ENCODE measurements at regions not wholly inside any gene's neighbourhood (a gene's known extent, or its start where the extent isn't known, plus 50 kb on each side); places are given as distances from the start of the nearest gene placed in this dataset.
A peak's percentile ranks its signal among the peaks of the same experiment; 100 is the strongest.

- Histone ChIP-seq H3K4me2 (ENCODE audit: unreplicated experiment) (no peak overlapping the region), H4K20me1 (ENCODE audit: insufficient read depth) (no peaks in the 10 kb centered on the region), H3K79me2 (ENCODE audit: insufficient read depth) (no peaks in the 10 kb centered on the region), H3K4me3 (no peak overlapping the region), H3K4me1 (ENCODE audit: insufficient read depth) (peaks cover 10% of the 10 kb centered on the region), H3K36me3 (ENCODE audit: low read depth) (no peaks in the 10 kb centered on the region), H3K27ac (no peak overlapping the region), H3K9me3 (ENCODE audit: low read depth) (no peaks in the 10 kb centered on the region), H2AFZ (no peak overlapping the region), H3F3A (ENCODE audit: insufficient read depth) (peaks cover 1% of the 10 kb centered on the region; the same call in 1 of the 2 replicates), H3K9ac (no peak overlapping the region), H3K27me3 (replicated peaks; ENCODE audit: insufficient read depth) (no peaks in the 10 kb centered on the region), H3K9me2 (ENCODE audit: insufficient read depth) (no peaks in the 10 kb centered on the region)
- WGBS, 2 experiments (ENCODE audit: low coverage in 1 of 2, low lambda C conversion rate in 2 of 2, missing lambda C conversion rate in 2 of 2), result 70 to 74% methylated on average over 13 of the region's 13 CpGs
- peak; percentile 62 for DNase-seq
- TF ChIP-seq EZH2phosphoT487 (IDR thresholded peaks at IDR 0.05; ENCODE audit: insufficient read depth, low read depth) (no peak), EZH2 (IDR thresholded peaks at IDR 0.05; ENCODE audit: insufficient read depth, poor library complexity, severe bottlenecking) (no peak)
- in situ Hi-C loops (cut with MboI), result no loop called here
Observed at GRCh38 chr7:155198901-155199845, 98.5 kb upstream of the INSIG1 start.

GRCh38 chr7:155201325-155202087 is 96.2 kb upstream of the INSIG1 start:
- in situ Hi-C loops (cut with MboI), result no loop called here
- Histone ChIP-seq H3K4me3 (no peak overlapping the region), H3K79me2 (ENCODE audit: insufficient read depth) (no peaks in the 10 kb centered on the region), H3K4me2 (ENCODE audit: unreplicated experiment) (no peak overlapping the region), H3K9ac (no peak overlapping the region), H3K27ac (no peak overlapping the region), H3K27me3 (replicated peaks; ENCODE audit: insufficient read depth) (no peaks in the 10 kb centered on the region), H2AFZ (no peak overlapping the region), H3K9me2 (ENCODE audit: insufficient read depth) (no peaks in the 10 kb centered on the region), H4K20me1 (ENCODE audit: insufficient read depth) (no peaks in the 10 kb centered on the region), H3F3A (ENCODE audit: insufficient read depth) (0 out of 2 replicates have a peak, but pooled peaks cover under 1% of the 10 kb centered on the region), H3K9me3 (ENCODE audit: low read depth) (no peaks in the 10 kb centered on the region), H3K36me3 (ENCODE audit: low read depth) (no peaks in the 10 kb centered on the region), H3K4me1 (ENCODE audit: insufficient read depth) (peaks cover 21% of the 10 kb centered on the region)
- DNase-seq, result no peak
- 85 to 87% methylated on average over 17 of the region's 17 CpGs for WGBS, 2 experiments (ENCODE audit: low coverage in 1 of 2, low lambda C conversion rate in 2 of 2, missing lambda C conversion rate in 2 of 2)
- no peak for TF ChIP-seq EZH2 (IDR thresholded peaks at IDR 0.05; ENCODE audit: insufficient read depth, poor library complexity, severe bottlenecking)
- no peak for TF ChIP-seq EZH2phosphoT487 (IDR thresholded peaks at IDR 0.05; ENCODE audit: insufficient read depth, low read depth)

GRCh38 chr7:155202106-155202871 is 95.4 kb upstream of the INSIG1 start:
- no peak overlapping the region for H3K9ac ChIP-seq

More at GRCh38 chr7:155202106-155202871, 95.4 kb upstream of the INSIG1 start:
- H4K20me1 ChIP-seq (ENCODE audit: insufficient read depth), result no peaks in the 10 kb centered on the region
- no peak for TF ChIP-seq EZH2phosphoT487 (IDR thresholded peaks at IDR 0.05; ENCODE audit: insufficient read depth, low read depth)
- no peak for TF ChIP-seq EZH2 (IDR thresholded peaks at IDR 0.05; ENCODE audit: insufficient read depth, poor library complexity, severe bottlenecking)
- WGBS, 2 experiments (ENCODE audit: low coverage in 1 of 2, low lambda C conversion rate in 2 of 2, missing lambda C conversion rate in 2 of 2), result 90 to 94% methylated on average over 15 of the region's 15 CpGs
- no peaks in the 10 kb centered on the region for H3K9me3 ChIP-seq (ENCODE audit: low read depth)
- no peak overlapping the region for H3K27ac ChIP-seq
- H3K36me3 ChIP-seq (ENCODE audit: low read depth), result no peaks in the 10 kb centered on the region
- H3K4me3 ChIP-seq, result no peak overlapping the region
- peaks cover 27% of the 10 kb centered on the region for H3K4me1 ChIP-seq (ENCODE audit: insufficient read depth)
- H3K4me2 ChIP-seq (ENCODE audit: unreplicated experiment), result no peak overlapping the region
- H3K27me3 ChIP-seq (replicated peaks; ENCODE audit: insufficient read depth), result no peaks in the 10 kb centered on the region
- in situ Hi-C loops (cut with MboI), result no loop called here
- H3F3A ChIP-seq (ENCODE audit: insufficient read depth), result peaks cover 8% of the 10 kb centered on the region
- H3K79me2 ChIP-seq (ENCODE audit: insufficient read depth), result no peaks in the 10 kb centered on the region
- no peak for DNase-seq
- H2AFZ ChIP-seq, result no peak overlapping the region
- no peaks in the 10 kb centered on the region for H3K9me2 ChIP-seq (ENCODE audit: insufficient read depth)

All from GM23248 (cell line).